GM18873 (cell line): ENCODE measurements at regions not wholly inside any gene's neighbourhood (a gene's known extent, or its start where the extent isn't known, plus 50 kb on each side); places are given as distances from the start of the nearest gene placed in this dataset.

Experiments
- ATAC-seq: cut with Tn5 transposase; IDR thresholded peaks from one replicate; pipeline ENCODE4 v1.9.1; 2021; ENCODE audit warnings: mild to moderate bottlenecking, moderate library complexity, moderate number of reproducible peaks; ENCODE audit not compliant: unreplicated experiment, low FRiP score

- ATAC-seq = no peak
Observed at GRCh38 chr13:38590796-38591507, 95.9 kb upstream of the FREM2 start.

- ATAC-seq = no peak
Observed at GRCh38 chr13:38602266-38602665, 84.6 kb upstream of the FREM2 start.

DNA sequence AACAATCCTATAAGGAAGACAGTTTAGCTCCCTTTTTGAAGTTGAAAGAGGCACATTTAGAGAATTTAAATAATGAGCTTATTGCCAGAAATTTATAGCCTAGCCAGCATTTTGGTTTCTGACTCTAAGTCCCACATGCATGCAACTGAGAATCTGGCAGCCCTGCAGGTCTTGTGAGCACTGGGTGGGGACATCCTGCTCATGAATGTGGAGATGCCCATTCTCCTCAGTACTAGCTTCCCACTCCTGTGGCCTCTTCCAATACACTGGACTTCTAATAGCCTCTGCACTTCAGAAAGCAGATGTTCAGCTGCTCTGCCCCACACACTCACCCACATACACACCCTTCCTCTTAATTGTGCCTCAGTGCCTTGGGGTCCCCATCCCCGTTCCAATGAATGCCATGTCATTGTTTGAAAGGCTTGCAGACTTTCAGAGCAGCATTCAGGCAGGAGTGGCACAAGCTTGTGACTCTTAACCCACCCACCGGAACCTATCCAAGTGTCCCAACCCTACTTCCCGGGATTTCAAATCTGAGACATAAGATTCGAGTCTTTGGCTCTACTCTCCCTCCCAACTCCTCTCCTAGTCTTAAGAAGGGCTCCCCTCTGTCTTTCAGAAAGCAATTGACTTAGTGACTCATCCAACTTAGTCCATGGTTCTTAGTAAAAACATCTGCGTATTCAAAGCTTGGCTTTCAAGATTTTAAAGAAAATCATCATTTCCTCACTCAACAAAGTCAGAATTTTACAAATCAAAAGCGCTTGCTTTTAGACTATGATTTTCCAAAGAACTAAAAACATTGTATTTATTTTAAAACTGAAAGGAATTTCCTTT lies 80.0 kb upstream of the FREM2 start:
- no peak for ATAC-seq

DNA sequence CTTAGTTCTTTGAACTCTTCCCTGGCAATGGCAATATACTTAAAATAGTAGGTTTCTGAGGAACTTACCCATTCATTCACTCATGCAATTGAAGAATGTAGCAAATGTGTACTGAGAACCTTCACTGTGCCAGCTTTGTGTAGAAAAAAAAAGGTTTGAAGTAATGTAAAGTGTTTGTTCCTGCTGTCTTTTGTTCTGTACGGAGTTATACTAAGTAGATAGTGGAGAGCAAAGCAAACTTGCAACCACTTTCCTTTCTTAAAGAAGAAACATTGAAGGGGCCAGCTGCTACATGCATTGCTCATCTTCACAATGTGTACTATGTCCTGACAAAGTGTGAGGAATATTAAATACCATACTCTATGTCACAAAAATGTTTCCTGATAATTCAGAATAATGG lies 68.9 kb upstream of the FREM2 start:
- no peak for ATAC-seq

GRCh38 chr13:38618336-38618735 lies 68.5 kb upstream of the FREM2 start:
- ATAC-seq = no peak

DNA sequence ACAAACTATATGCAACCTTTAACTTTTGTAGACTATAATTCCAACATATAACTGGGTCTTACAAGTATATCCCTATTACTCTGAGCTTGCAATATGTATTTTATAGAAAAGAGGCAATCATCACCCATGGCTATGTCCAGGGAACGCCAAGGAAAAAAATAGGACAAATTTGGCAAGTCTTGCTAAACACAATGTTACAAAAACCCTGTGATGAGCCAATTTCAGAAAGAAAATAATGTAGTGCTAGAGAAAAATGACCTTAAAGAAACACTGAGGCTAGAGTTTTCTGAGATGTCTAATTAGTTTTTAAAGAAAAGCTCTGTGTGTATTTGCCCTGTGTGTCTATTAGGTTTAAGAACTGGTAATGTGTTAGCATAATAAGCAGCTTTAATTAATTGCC lies 68.0 kb upstream of the FREM2 start:
- ATAC-seq = no peak

DNA sequence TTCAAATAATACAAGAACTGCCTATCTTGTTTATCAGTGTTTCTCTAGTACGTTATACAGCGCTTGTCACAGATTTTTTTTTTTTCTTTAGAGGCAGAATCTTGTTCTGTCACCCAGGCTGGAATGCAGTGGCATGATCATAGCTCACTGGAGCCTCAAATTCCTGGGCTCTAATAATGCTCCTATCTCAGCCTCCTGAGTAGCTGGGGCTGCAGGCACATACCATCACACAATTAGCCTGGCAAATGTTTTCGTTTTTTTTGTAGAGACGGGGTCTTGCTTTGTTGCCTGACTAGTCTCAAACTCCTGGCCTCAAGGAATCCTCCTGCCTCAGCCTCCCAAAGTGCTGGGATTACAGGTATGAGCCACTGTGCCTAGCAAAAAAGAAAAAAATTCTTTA lies 66.0 kb upstream of the FREM2 start:
- ATAC-seq = no peak

DNA sequence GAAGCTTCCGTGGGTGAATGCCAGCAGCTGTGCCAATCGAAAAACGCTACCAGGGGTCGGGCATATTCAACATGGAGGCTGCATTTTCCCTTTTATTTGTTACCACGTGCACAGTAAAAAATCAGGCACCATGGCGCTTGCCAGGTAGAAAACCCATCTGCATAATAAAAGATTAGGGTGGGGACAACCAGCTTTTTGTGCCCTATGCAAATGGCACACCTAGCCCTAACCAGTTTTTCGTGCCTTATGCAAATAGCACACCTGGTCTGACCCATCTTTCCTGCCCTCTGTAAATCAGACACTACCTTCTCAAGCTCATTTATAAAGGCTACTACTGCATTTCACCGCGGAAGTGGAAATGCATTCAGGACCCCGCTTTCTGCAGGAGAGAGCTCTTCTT lies 62.1 kb upstream of the FREM2 start:
- ATAC-seq = no peak

DNA sequence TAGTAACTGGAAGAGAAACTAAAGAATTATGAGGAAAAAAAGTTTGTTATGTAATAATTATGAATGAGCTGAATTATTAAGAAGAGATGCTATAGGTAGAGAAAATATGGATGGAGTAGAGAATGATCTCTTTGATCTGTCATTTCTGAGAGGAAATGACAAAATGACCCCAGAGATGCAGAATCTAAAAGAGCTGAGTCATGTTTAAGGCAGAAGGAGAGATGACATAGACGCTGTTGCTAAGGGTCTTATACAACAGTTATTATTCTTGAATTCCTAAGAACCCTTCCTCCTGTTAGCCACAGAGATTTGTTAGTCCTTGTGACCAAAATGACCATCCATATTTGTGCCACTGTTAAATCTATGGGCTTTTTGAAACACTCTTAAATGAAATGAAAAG lies 58.3 kb upstream of the FREM2 start:
- no peak for ATAC-seq

- no peak for ATAC-seq
Observed at GRCh38 chr13:38630780-38631179, 56.1 kb upstream of the FREM2 start.

- ATAC-seq = no peak
Observed at GRCh38 chr13:38635030-38635429, 51.8 kb upstream of the FREM2 start.

DNA sequence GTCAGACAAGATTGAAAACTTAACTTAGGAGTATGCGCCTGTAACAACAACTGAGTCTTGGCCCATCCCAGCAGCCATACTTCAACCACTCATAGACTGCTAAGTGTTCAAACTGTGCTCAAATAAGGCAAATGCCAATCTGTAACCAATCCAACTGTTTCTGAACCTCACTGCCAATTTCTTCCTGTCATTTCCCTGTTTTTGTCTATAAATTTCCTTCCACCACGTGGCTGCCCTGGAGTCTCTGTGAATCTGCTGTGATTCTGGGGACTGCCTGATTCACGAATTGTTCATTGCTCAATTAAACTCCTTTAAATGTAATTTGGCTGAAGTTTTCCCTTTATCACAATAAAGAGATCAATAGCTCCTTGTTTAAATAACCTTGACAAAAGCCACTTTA lies 50.8 kb upstream of the FREM2 start:
- no peak for ATAC-seq

- ATAC-seq = no peak
Observed at GRCh38 chr13:38636761-38637160, 50.1 kb upstream of the FREM2 start.
